Spinal cord (tissue), 9 donors: ENCODE measurements at regions not wholly inside any gene's neighbourhood (a gene's known extent, or its start where the extent isn't known, plus 50 kb on each side); places are given as distances from the start of the nearest gene placed in this dataset.

Experiments used
- DNase-seq, 6 donors: peaks; one replicate each; pipeline versions ENCODE4 v3.0.0 to v3.0.0-alpha.2; 2013 to 2015; ENCODE audit warnings: low spot score in 6 of 6, low read depth in 4 of 6
- H3K27ac ChIP-seq: one replicate; pipeline ENCODE4 v1.5.1; 2013; ENCODE audit warnings: low read depth, low read length, control low read depth
- H3K27me3 ChIP-seq: one replicate; pipeline ENCODE4 v1.6.1; 2013; ENCODE audit warnings: low read length; ENCODE audit not compliant: control insufficient read depth, insufficient read depth
- H3K36me3 ChIP-seq: one replicate; pipeline ENCODE4 v1.6.1; 2013; ENCODE audit warnings: low read length; ENCODE audit not compliant: control insufficient read depth, insufficient read depth
- H3K4me1 ChIP-seq: one replicate; pipeline ENCODE4 v1.6.1; 2013; ENCODE audit warnings: low read length; ENCODE audit not compliant: control insufficient read depth, insufficient read depth
- H3K4me3 ChIP-seq: one replicate; pipeline ENCODE4 v1.5.1; 2013; ENCODE audit warnings: low read depth, low read length, control low read depth
- H3K9me3 ChIP-seq: one replicate; pipeline ENCODE4 v1.6.1; 2013; ENCODE audit warnings: low read length; ENCODE audit not compliant: control insufficient read depth, insufficient read depth
- WGBS: methylation state at CpG from one replicate; pipeline ENCODE4 v1.1.5; 2013; ENCODE audit warnings: missing lambda C conversion rate; ENCODE audit not compliant: insufficient coverage; 5-methylcytosine and 5-hydroxymethylcytosine counted together
- donor health status: healthy.

- no peak for DNase-seq
- H3K4me1 ChIP-seq, result peaks cover 3% of the 10 kb centered on the region
- H3K27me3 ChIP-seq, result no peaks in the 10 kb centered on the region
- no peak overlapping the region for H3K27ac ChIP-seq
- no peaks in the 10 kb centered on the region for H3K36me3 ChIP-seq
- no peak overlapping the region for H3K4me3 ChIP-seq
- H3K9me3 ChIP-seq, result no peaks in the 10 kb centered on the region
- 100% methylated on average over 3 of the region's 3 CpGs for WGBS
Observed at GRCh38 chr1:213684454-213684853, 303.3 kb upstream of the PROX1 start.

- H3K9me3 ChIP-seq, result no peaks in the 10 kb centered on the region
- no peaks in the 10 kb centered on the region for H3K36me3 ChIP-seq
- DNase-seq, result peak in 1 of 6 donors; percentile 52
- peaks cover 3% of the 10 kb centered on the region for H3K4me1 ChIP-seq
- WGBS, result 38% methylated on average over 1 of the region's 2 CpGs
- H3K27ac ChIP-seq, result no peak overlapping the region
- H3K27me3 ChIP-seq, result no peaks in the 10 kb centered on the region
- no peak overlapping the region for H3K4me3 ChIP-seq
Observed at GRCh38 chr1:213685992-213686582, 301.7 kb upstream of the PROX1 start.

GRCh38 chr1:213686983-213687382 is 300.8 kb upstream of the PROX1 start:
- Histone ChIP-seq H3K4me3 (no peak overlapping the region), H3K9me3 (no peaks in the 10 kb centered on the region), H3K27me3 (peaks cover 3% of the 10 kb centered on the region), H3K27ac (no peak overlapping the region), H3K36me3 (no peaks in the 10 kb centered on the region), H3K4me1 (peaks cover 3% of the 10 kb centered on the region)
- WGBS, result 84% methylated on average over 2 of the region's 3 CpGs
- no peak for DNase-seq

GRCh38 chr1:213687832-213688231 is 299.9 kb upstream of the PROX1 start:
- H3K9me3 ChIP-seq, result no peaks in the 10 kb centered on the region
- no peak for DNase-seq
- peaks cover 3% of the 10 kb centered on the region for H3K27me3 ChIP-seq
- WGBS, result 83% methylated on average over 1 of the region's 7 CpGs
- H3K27ac ChIP-seq, result no peak overlapping the region
- peaks cover 3% of the 10 kb centered on the region for H3K4me1 ChIP-seq
- H3K4me3 ChIP-seq, result no peak overlapping the region
- no peaks in the 10 kb centered on the region for H3K36me3 ChIP-seq

GRCh38 chr1:213688655-213689054 is 299.1 kb upstream of the PROX1 start:
- no peak overlapping the region for H3K27ac ChIP-seq
- H3K4me1 ChIP-seq, result peaks cover 3% of the 10 kb centered on the region
- no peak for DNase-seq
- no peaks in the 10 kb centered on the region for H3K36me3 ChIP-seq
- H3K9me3 ChIP-seq, result no peaks in the 10 kb centered on the region
- H3K27me3 ChIP-seq, result peaks cover 3% of the 10 kb centered on the region
- WGBS, result no CpG with 5 or more reads among the region's 2 CpGs
- H3K4me3 ChIP-seq, result no peak overlapping the region

GRCh38 chr1:213689260-213689659 is 298.5 kb upstream of the PROX1 start:
- 84% methylated on average over 2 of the region's 3 CpGs for WGBS
- H3K4me3 ChIP-seq, result no peak overlapping the region
- DNase-seq, result peak in 1 of 6 donors; percentile 8
- H3K9me3 ChIP-seq, result no peaks in the 10 kb centered on the region
- peaks cover 3% of the 10 kb centered on the region for H3K27me3 ChIP-seq
- peaks cover 3% of the 10 kb centered on the region for H3K4me1 ChIP-seq
- H3K27ac ChIP-seq, result no peak overlapping the region
- no peaks in the 10 kb centered on the region for H3K36me3 ChIP-seq

- H3K4me1 ChIP-seq, result peaks cover 3% of the 10 kb centered on the region
- H3K27me3 ChIP-seq, result peaks cover 3% of the 10 kb centered on the region
- WGBS, result 0% methylated on average over 1 of the region's 1 CpG
- H3K36me3 ChIP-seq, result no peaks in the 10 kb centered on the region
- H3K4me3 ChIP-seq, result no peak overlapping the region
- DNase-seq, result no peak
- H3K9me3 ChIP-seq, result no peaks in the 10 kb centered on the region
- no peak overlapping the region for H3K27ac ChIP-seq
Observed at GRCh38 chr1:213690341-213690917, 297.3 kb upstream of the PROX1 start.

- Histone ChIP-seq H3K9me3 (no peaks in the 10 kb centered on the region), H3K27me3 (peaks cover 3% of the 10 kb centered on the region), H3K27ac (no peak overlapping the region), H3K4me3 (no peak overlapping the region), H3K4me1 (peaks cover 3% of the 10 kb centered on the region), H3K36me3 (no peaks in the 10 kb centered on the region)
- DNase-seq, result no peak
- WGBS, result 94% methylated on average over 2 of the region's 4 CpGs
Observed at GRCh38 chr1:213692321-213692720, 295.5 kb upstream of the PROX1 start.

GRCh38 chr1:213693864-213694263 is 293.9 kb upstream of the PROX1 start:
- Histone ChIP-seq H3K27ac (no peak overlapping the region), H3K27me3 (peaks cover 3% of the 10 kb centered on the region), H3K4me3 (no peak overlapping the region), H3K36me3 (no peaks in the 10 kb centered on the region), H3K4me1 (peaks cover 3% of the 10 kb centered on the region), H3K9me3 (no peaks in the 10 kb centered on the region)
- no peak for DNase-seq
- 50% methylated on average over 1 of the region's 4 CpGs for WGBS

GRCh38 chr1:213697192-213697802 is 290.5 kb upstream of the PROX1 start:
- Histone ChIP-seq H3K27ac (no peak overlapping the region), H3K4me3 (no peak overlapping the region), H3K4me1 (no peaks in the 10 kb centered on the region), H3K27me3 (no peaks in the 10 kb centered on the region), H3K36me3 (no peaks in the 10 kb centered on the region), H3K9me3 (no peaks in the 10 kb centered on the region)
- DNase-seq, result no peak
- 100% methylated on average over 2 of the region's 4 CpGs for WGBS
